ENCODE measurements at regions not wholly inside any gene's neighbourhood (a gene's known extent, or its start where the extent isn't known, plus 50 kb on each side); places are given as distances from the start of the nearest gene placed in this dataset.

GRCh38 chr12:102682366-102683289 lies 202.3 kb upstream of the IGF1 start:
- TF ChIP-seq POLR2A (IDR thresholded peaks at IDR 0.05; ENCODE audit: low read depth, low read length) (no peak), POLR2AphosphoS5 (IDR thresholded peaks at IDR 0.05; ENCODE audit: low read depth, low read length) (no peak), TAF1 (IDR thresholded peaks at IDR 0.05; ENCODE audit: borderline replicate concordance, low read depth, low read length) (no peak)

Data from GM12892 (cell line).